ENCODE measurements at regions not wholly inside any gene's neighbourhood (a gene's known extent, or its start where the extent isn't known, plus 50 kb on each side); places are given as distances from the start of the nearest gene placed in this dataset.

GRCh38 chr5:133846478-133847226 is 121.8 kb downstream of the C5orf15 start:
- Histone ChIP-seq H3K4me3 (no peak overlapping the region), H3K36me3 (no peaks in the 10 kb centered on the region), H3K27me3 (peaks cover 0 to 12% (median 0%) of the 10 kb centered on the region in 4 donors), H3K27ac (replicated peaks in 1 of 4) (no peak overlapping the region), H3K4me1 (no peaks in the 10 kb centered on the region), H3K9me3 (no peaks in the 10 kb centered on the region)
- intact Hi-C loops (cut with DNase I) = no loop called here
- no peak for DNase-seq (ENCODE audit: extremely low spot score)
- 72% methylated on average over 8 of the region's 8 CpGs for WGBS
- TF ChIP-seq POLR2A (IDR thresholded peaks at IDR 0.05; ENCODE audit: low read depth) = no peak
- no peak for TF ChIP-seq POLR2AphosphoS5 (IDR thresholded peaks at IDR 0.05)
- no peak for TF ChIP-seq EP300 (IDR thresholded peaks at IDR 0.05)
- no peak for TF ChIP-seq CTCF (IDR thresholded peaks at IDR 0.05)

GRCh38 chr5:133845271-133845670 is 123.2 kb downstream of the C5orf15 start:
- no peak overlapping the region for H3K4me3 ChIP-seq
- H3K27ac ChIP-seq (replicated peaks in 1 of 4) = no peak overlapping the region
- WGBS = 100% methylated on average over 2 of the region's 2 CpGs
- H3K9me3 ChIP-seq = no peaks in the 10 kb centered on the region
- no peak for DNase-seq (ENCODE audit: extremely low spot score)
- H3K4me1 ChIP-seq = no peaks in the 10 kb centered on the region
- TF ChIP-seq POLR2AphosphoS5 (IDR thresholded peaks at IDR 0.05) (no peak), POLR2A (IDR thresholded peaks at IDR 0.05; ENCODE audit: low read depth) (no peak), CTCF (IDR thresholded peaks at IDR 0.05) (no peak), EP300 (IDR thresholded peaks at IDR 0.05) (no peak)
- intact Hi-C loops (cut with DNase I) = no loop called here
- H3K36me3 ChIP-seq = no peaks in the 10 kb centered on the region
- H3K27me3 ChIP-seq = peaks cover 0 to 12% (median 0%) of the 10 kb centered on the region in 4 donors

- no peak for DNase-seq (ENCODE audit: extremely low spot score)
- peaks cover 0 to 12% (median 0%) of the 10 kb centered on the region in 4 donors for H3K27me3 ChIP-seq
- no peaks in the 10 kb centered on the region for H3K36me3 ChIP-seq
- intact Hi-C loops (cut with DNase I) = no loop called here
- 80% methylated on average over 7 of the region's 8 CpGs for WGBS
- no peaks in the 10 kb centered on the region for H3K9me3 ChIP-seq
- H3K27ac ChIP-seq (replicated peaks in 1 of 4) = no peak overlapping the region
- no peak overlapping the region for H3K4me3 ChIP-seq
- H3K4me1 ChIP-seq = no peaks in the 10 kb centered on the region
- no peak for TF ChIP-seq EP300 (IDR thresholded peaks at IDR 0.05)
- TF ChIP-seq POLR2AphosphoS5 (IDR thresholded peaks at IDR 0.05) = no peak
- no peak for TF ChIP-seq CTCF (IDR thresholded peaks at IDR 0.05)
- TF ChIP-seq POLR2A (IDR thresholded peaks at IDR 0.05; ENCODE audit: low read depth) = no peak
Measured at GRCh38 chr5:133844836-133845235, 123.6 kb downstream of the C5orf15 start.

GRCh38 chr5:133843911-133844310 is 124.5 kb downstream of the C5orf15 start:
- Histone ChIP-seq H3K27ac (replicated peaks in 1 of 4) (no peak overlapping the region), H3K9me3 (no peaks in the 10 kb centered on the region), H3K4me1 (no peaks in the 10 kb centered on the region), H3K27me3 (peaks cover 0 to 13% (median 0%) of the 10 kb centered on the region in 4 donors), H3K4me3 (no peak overlapping the region), H3K36me3 (no peaks in the 10 kb centered on the region)
- no peak for DNase-seq (ENCODE audit: extremely low spot score)
- 82% methylated on average over 3 of the region's 4 CpGs for WGBS
- no peak for TF ChIP-seq EP300 (IDR thresholded peaks at IDR 0.05)
- TF ChIP-seq POLR2AphosphoS5 (IDR thresholded peaks at IDR 0.05) = no peak
- TF ChIP-seq CTCF (IDR thresholded peaks at IDR 0.05) = no peak
- TF ChIP-seq POLR2A (IDR thresholded peaks at IDR 0.05; ENCODE audit: low read depth) = no peak
- intact Hi-C loops (cut with DNase I) = no loop called here
